Natural killer cell (primary cell): ENCODE measurements at regions not wholly inside any gene's neighbourhood (a gene's known extent, or its start where the extent isn't known, plus 50 kb on each side); places are given as distances from the start of the nearest gene placed in this dataset.

Source experiments
- ATAC-seq, 3 donors: fragments of 150-1000 bp in 2 of 3; fragments of 200-7000 bp in 1 of 3; cut with Tn5 transposase; 1 replicate in 1 of 3; 2 replicates in 2 of 3; pipeline ENCODE4 v1.10.0; 2021; ENCODE audit warnings: mild to moderate bottlenecking in 2 of 3, moderate library complexity in 2 of 3
- DNase-seq, 2 donors: peaks; one replicate each; pipeline versions ENCODE4 v3.0.0 to v3.0.0-alpha.2; 2013 to 2021; ENCODE audit warnings: mixed read lengths in 1 of 2
- H3K27ac ChIP-seq: one replicate; pipeline ENCODE4 v1.5.1; 2013; ENCODE audit warnings: mild to moderate bottlenecking, low read length
- H3K27me3 ChIP-seq: one replicate; pipeline ENCODE4 v1.6.1; 2013; ENCODE audit warnings: low read length; ENCODE audit not compliant: control insufficient read depth, insufficient read depth
- H3K36me3 ChIP-seq: one replicate; pipeline ENCODE4 v1.6.1; 2013; ENCODE audit warnings: low read length; ENCODE audit not compliant: control insufficient read depth, insufficient read depth
- H3K4me1 ChIP-seq: one replicate; pipeline ENCODE4 v1.6.1; 2013; ENCODE audit warnings: low read length; ENCODE audit not compliant: control insufficient read depth, insufficient read depth
- H3K4me3 ChIP-seq: one replicate; pipeline ENCODE4 v1.5.1; 2013; ENCODE audit warnings: low read length
- H3K9me3 ChIP-seq: one replicate; pipeline ENCODE4 v1.6.1; 2013; ENCODE audit warnings: low read length; ENCODE audit not compliant: control insufficient read depth, insufficient read depth
- H3K27ac Mint-ChIP-seq, 2 donors: one replicate each; pipeline ENCODE4 v1.8.0; 2022; ENCODE audit warnings: mild to moderate bottlenecking in 2 of 2, mixed read lengths in 2 of 2, moderate library complexity in 1 of 2
- H3K27me3 Mint-ChIP-seq, 2 donors: one replicate each; pipeline ENCODE4 v1.8.0; 2022; ENCODE audit warnings: low read depth in 2 of 2, mixed read lengths in 2 of 2
- H3K36me3 Mint-ChIP-seq: one replicate; pipeline ENCODE4 v1.8.0; 2022; ENCODE audit warnings: mixed read lengths
- H3K4me1 Mint-ChIP-seq, 2 donors: one replicate each; pipeline ENCODE4 v1.8.0; 2022; ENCODE audit warnings: mixed read lengths in 2 of 2
- H3K4me3 Mint-ChIP-seq: one replicate; pipeline ENCODE4 v1.8.0; 2022; ENCODE audit warnings: mild to moderate bottlenecking, moderate library complexity, mixed read lengths
- H3K9me3 Mint-ChIP-seq, 2 donors: one replicate each; pipeline ENCODE4 v1.8.0; 2022; ENCODE audit warnings: mixed read lengths in 2 of 2
- CTCF ChIP-seq: fragments of 200-600 bp; IDR thresholded peaks from one replicate; pipeline ENCODE4 v1.8.0; 2022; ENCODE audit warnings: antibody characterized with exemption
- WGBS: methylation state at CpG from one replicate; pipeline ENCODE4 v1.1.7; 2013; ENCODE audit warnings: missing lambda C conversion rate; ENCODE audit not compliant: insufficient coverage; 5-methylcytosine and 5-hydroxymethylcytosine counted together
- intact Hi-C: fragments of 100-400 bp; cut with micrococcal nuclease; formaldehyde crosslinking; loops from one replicate; pipeline ENCODE4 v1.14.2; 2022

- Histone ChIP-seq H3K27ac (no peak overlapping the region), H3K9me3 (no peaks in the 10 kb centered on the region), H3K36me3 (no peaks in the 10 kb centered on the region), H3K27me3 (no peaks in the 10 kb centered on the region), H3K4me1 (no peaks in the 10 kb centered on the region), H3K4me3 (no peak overlapping the region)
- intact Hi-C loops = no loop called here
- ATAC-seq (no peak), DNase-seq (no peak)
- Mint-ChIP-seq H3K36me3 (no peaks in the 10 kb centered on the region), H3K9me3 (peaks cover 10 to 16% of the 10 kb centered on the region in 2 donors), H3K27me3 (no peaks in the 10 kb centered on the region), H3K4me1 (no peaks in the 10 kb centered on the region), H3K4me3 (no peak overlapping the region), H3K27ac (no peak overlapping the region)
- TF ChIP-seq CTCF = no peak
- WGBS = 36% methylated on average over 1 of the region's 1 CpG
These were observed 2073.2 kb upstream of the TENM3 start for GRCh38 chr4:180169966-180170365.

- no peaks in the 10 kb centered on the region for H3K4me1 Mint-ChIP-seq
- 83% methylated on average over 1 of the region's 1 CpG for WGBS
- peaks cover 4 to 12% of the 10 kb centered on the region in 2 donors for H3K9me3 Mint-ChIP-seq
- DNase-seq (no peak), ATAC-seq (no peak)
- H3K27ac ChIP-seq = no peak overlapping the region
- no peaks in the 10 kb centered on the region for H3K27me3 ChIP-seq
- no peak overlapping the region for H3K4me3 Mint-ChIP-seq
- TF ChIP-seq CTCF = no peak
- H3K27ac Mint-ChIP-seq = no peak overlapping the region
- H3K9me3 ChIP-seq = no peaks in the 10 kb centered on the region
- no peaks in the 10 kb centered on the region for H3K27me3 Mint-ChIP-seq
- no peak overlapping the region for H3K4me3 ChIP-seq
- no peaks in the 10 kb centered on the region for H3K36me3 ChIP-seq
- H3K36me3 Mint-ChIP-seq = no peaks in the 10 kb centered on the region
- intact Hi-C loops = no loop called here
- H3K4me1 ChIP-seq = no peaks in the 10 kb centered on the region
These were observed 2064.1 kb upstream of the TENM3 start for GRCh38 chr4:180179146-180179545.

- Histone ChIP-seq H3K27me3 (no peaks in the 10 kb centered on the region), H3K36me3 (no peaks in the 10 kb centered on the region), H3K4me3 (no peak overlapping the region), H3K4me1 (no peaks in the 10 kb centered on the region), H3K9me3 (no peaks in the 10 kb centered on the region), H3K27ac (no peak overlapping the region)
- Mint-ChIP-seq H3K27me3 (no peaks in the 10 kb centered on the region), H3K36me3 (peaks cover 7% of the 10 kb centered on the region), H3K4me3 (no peak overlapping the region), H3K4me1 (no peaks in the 10 kb centered on the region), H3K27ac (no peak overlapping the region), H3K9me3 (peaks cover 10 to 11% of the 10 kb centered on the region in 2 donors)
- intact Hi-C loops = no loop called here
- no peak for TF ChIP-seq CTCF
- no peak for DNase-seq
- ATAC-seq = no peak
- 88% methylated on average over 1 of the region's 1 CpG for WGBS
These were observed 2053.5 kb upstream of the TENM3 start for GRCh38 chr4:180189666-180190065.

GRCh38 chr4:180190382-180190781 is 2052.8 kb upstream of the TENM3 start:
- H3K4me1 ChIP-seq = no peaks in the 10 kb centered on the region
- H3K36me3 ChIP-seq = no peaks in the 10 kb centered on the region
- WGBS = 50% methylated on average over 2 of the region's 2 CpGs
- no peaks in the 10 kb centered on the region for H3K9me3 ChIP-seq
- no peak for DNase-seq
- no peak overlapping the region for H3K27ac Mint-ChIP-seq
- H3K4me3 Mint-ChIP-seq = no peak overlapping the region
- no peaks in the 10 kb centered on the region for H3K4me1 Mint-ChIP-seq
- peaks cover 10 to 13% of the 10 kb centered on the region in 2 donors for H3K9me3 Mint-ChIP-seq
- intact Hi-C loops = no loop called here
- no peaks in the 10 kb centered on the region for H3K27me3 Mint-ChIP-seq
- peaks cover 7% of the 10 kb centered on the region for H3K36me3 Mint-ChIP-seq
- no peak overlapping the region for H3K27ac ChIP-seq
- ATAC-seq = no peak
- H3K4me3 ChIP-seq = no peak overlapping the region
- H3K27me3 ChIP-seq = no peaks in the 10 kb centered on the region
- no peak for TF ChIP-seq CTCF
